ENCODE measurements at regions not wholly inside any gene's neighbourhood (a gene's known extent, or its start where the extent isn't known, plus 50 kb on each side); places are given as distances from the start of the nearest gene placed in this dataset.

- DNase-seq = no peak
- in situ Hi-C loops (cut with HindIII; ENCODE audit: low pct_ligation_motif_present, low pct_unique_long_range_greater_than_20kb, low sequenced_read_pairs) = no loop called here
Observed at GRCh38 chr4:10344824-10345223, 112.4 kb downstream of the ZNF518B start.

- DNase-seq = no peak
- in situ Hi-C loops (cut with HindIII; ENCODE audit: low pct_ligation_motif_present, low pct_unique_long_range_greater_than_20kb, low sequenced_read_pairs) = no loop called here
Observed at GRCh38 chr4:10343656-10344055, 113.6 kb downstream of the ZNF518B start.

GRCh38 chr4:10342866-10343265 lies 114.4 kb downstream of the ZNF518B start:
- in situ Hi-C loops (cut with HindIII; ENCODE audit: low pct_ligation_motif_present, low pct_unique_long_range_greater_than_20kb, low sequenced_read_pairs) = no loop called here
- no peak for DNase-seq

- in situ Hi-C loops (cut with HindIII; ENCODE audit: low pct_ligation_motif_present, low pct_unique_long_range_greater_than_20kb, low sequenced_read_pairs) = no loop called here
- no peak for DNase-seq
Observed at GRCh38 chr4:10336471-10336870, 120.8 kb downstream of the ZNF518B start.

- DNase-seq = no peak
- in situ Hi-C loops (cut with HindIII; ENCODE audit: low pct_ligation_motif_present, low pct_unique_long_range_greater_than_20kb, low sequenced_read_pairs) = no loop called here
Observed at GRCh38 chr4:10335050-10335449, 122.2 kb downstream of the ZNF518B start.

DNA sequence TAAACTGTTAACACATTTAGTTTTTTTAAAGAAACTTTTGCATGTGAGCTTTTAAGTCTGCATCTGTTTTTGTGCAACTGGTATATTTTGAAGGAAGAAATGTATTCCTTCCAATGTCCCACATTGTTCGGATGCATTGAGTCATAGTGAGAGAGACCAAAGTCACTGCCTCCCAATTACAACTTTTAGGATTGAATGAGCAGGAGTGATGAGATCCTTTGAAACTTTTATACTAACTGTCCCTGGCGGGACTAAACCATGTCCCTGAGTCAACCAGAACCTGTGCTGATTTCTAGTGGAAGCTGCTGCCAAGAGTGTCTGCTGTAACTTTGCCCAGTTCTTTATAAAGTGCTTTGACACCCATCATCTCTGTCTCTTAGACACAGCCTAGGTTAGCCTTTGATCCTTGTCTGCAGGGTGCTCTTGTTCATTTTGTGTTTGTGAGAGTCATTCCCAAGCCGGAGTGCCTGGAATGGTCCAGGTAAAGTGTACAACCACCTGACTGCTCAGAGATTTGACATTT lies 122.7 kb downstream of the ZNF518B start:
- no peak for DNase-seq
- in situ Hi-C loops (cut with HindIII; ENCODE audit: low pct_ligation_motif_present, low pct_unique_long_range_greater_than_20kb, low sequenced_read_pairs) = no loop called here

GRCh38 chr4:10333942-10334341 lies 123.3 kb downstream of the ZNF518B start:
- DNase-seq = no peak
- in situ Hi-C loops (cut with HindIII; ENCODE audit: low pct_ligation_motif_present, low pct_unique_long_range_greater_than_20kb, low sequenced_read_pairs) = no loop called here

DNA sequence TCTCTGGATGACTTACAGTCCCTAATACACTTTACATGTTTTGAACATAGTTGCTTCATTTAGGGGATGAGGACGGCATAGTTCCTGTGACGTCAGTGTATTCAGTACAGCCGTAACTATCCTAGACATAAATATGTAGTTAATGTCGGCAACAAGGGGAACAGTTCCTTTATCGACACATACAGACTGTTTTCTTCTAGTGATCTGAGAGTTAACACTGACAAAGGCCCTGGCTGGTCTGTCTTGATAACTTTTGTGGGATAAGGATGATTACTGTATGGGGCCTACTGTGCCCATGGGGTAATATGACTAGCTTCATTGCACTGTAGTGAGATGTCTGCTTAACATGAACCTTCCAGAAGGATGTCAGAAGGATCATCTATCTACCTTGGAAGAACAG lies 131.2 kb downstream of the ZNF518B start:
- no peak for DNase-seq
- in situ Hi-C loops (cut with HindIII; ENCODE audit: low pct_ligation_motif_present, low pct_unique_long_range_greater_than_20kb, low sequenced_read_pairs) = no loop called here

DNA sequence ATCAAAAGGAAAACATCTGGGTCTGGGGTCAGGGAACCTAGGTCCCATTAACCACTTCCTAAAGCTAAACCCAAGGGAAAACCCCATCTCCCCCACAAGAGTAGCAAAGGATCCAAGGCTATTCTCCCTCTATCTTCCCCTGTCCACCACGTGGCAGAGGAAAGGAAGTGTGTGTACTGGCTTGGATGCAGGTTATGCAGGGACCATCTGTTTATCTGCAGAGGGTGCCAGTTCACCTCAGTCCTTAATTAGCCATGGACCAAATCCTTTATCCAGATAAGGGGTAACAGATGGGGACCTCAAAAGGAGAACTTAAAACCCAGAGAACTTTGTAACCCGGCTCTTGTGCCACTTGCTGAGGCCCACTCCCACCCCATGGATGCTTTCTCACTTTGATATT lies 135.3 kb downstream of the ZNF518B start:
- in situ Hi-C loops (cut with HindIII; ENCODE audit: low pct_ligation_motif_present, low pct_unique_long_range_greater_than_20kb, low sequenced_read_pairs) = no loop called here
- no peak for DNase-seq

DNA sequence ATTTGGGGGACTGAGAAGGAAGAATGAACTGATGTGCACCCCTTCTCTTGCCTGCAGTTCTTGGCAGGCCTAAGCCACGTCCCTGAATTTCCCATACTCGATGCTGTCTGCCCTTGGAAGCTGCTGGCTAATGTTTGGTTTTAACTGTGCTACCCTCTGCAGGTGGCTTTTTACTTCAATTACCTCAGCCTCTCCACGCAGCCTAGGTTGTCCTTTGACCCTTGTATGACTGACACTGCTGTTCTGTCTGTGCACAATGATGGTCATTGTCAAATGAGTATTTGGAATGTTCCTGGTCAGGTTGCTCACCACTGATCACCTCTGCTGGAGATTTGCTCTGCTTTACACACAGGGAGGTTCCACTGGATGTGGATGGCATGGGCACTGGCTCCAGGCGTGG lies 137.1 kb downstream of the ZNF518B start:
- DNase-seq = no peak
- in situ Hi-C loops (cut with HindIII; ENCODE audit: low pct_ligation_motif_present, low pct_unique_long_range_greater_than_20kb, low sequenced_read_pairs) = no loop called here

DNA sequence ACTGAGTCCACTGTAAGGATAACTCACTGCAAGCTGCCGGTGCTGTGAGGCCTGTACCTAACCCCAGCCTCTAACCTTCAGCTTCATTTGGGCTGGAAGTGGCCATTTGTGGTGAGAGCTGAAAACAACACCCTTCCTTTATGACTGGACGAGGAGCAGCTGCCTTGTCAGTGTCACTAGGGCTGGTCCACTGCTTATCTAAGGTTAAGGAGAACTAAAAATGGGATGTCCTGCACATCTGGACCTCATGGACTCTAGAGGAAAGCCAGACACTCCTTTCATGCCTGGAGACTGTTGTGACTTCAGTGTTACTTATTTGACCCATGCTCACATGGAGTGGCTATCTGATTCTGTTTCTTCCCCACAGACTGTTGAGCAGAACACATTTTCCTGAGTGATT lies 139.9 kb downstream of the ZNF518B start:
- DNase-seq = no peak
- in situ Hi-C loops (cut with HindIII; ENCODE audit: low pct_ligation_motif_present, low pct_unique_long_range_greater_than_20kb, low sequenced_read_pairs) = no loop called here

DNA sequence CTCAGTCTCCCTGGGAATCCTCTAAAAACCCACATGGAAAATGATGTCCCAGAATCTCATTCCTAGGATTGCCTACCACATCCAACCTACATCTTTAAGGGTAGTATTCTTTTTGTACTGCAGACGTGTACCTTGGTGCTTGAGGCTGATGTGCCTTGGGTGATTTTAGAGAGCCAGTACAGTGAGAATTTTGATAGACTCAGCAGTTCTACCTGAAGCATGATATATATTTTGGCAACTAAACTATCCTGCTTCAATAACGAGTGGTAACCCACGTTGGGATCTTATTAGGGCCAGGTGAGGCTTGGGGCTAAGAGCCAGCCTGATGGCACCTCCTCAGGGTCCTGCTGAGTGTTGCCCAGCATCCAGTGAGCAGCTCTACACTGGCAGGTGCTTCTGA lies 140.4 kb downstream of the ZNF518B start:
- in situ Hi-C loops (cut with HindIII; ENCODE audit: low pct_ligation_motif_present, low pct_unique_long_range_greater_than_20kb, low sequenced_read_pairs) = no loop called here
- DNase-seq = no peak

DNA sequence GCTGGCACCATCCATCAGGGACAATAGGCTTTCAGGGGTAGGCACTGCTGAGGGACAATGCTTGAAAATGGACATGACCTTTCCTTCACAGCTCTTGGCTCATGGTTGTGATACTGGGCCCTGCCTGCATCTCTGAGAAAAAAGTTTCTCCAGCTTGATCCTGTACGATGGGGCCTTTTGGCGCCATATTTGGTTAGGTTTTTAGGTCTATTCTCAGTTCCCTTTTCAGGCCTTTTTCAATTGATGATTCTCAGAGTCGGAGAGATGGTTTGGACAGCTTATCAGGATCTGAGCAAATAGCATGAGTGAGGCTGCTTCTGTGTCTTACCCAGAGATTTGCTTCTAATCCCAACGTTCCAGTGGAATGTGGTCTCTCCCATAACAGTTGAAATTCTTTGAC lies 141.6 kb downstream of the ZNF518B start:
- in situ Hi-C loops (cut with HindIII; ENCODE audit: low pct_ligation_motif_present, low pct_unique_long_range_greater_than_20kb, low sequenced_read_pairs) = no loop called here
- DNase-seq = no peak

- in situ Hi-C loops (cut with HindIII; ENCODE audit: low pct_ligation_motif_present, low pct_unique_long_range_greater_than_20kb, low sequenced_read_pairs) = no loop called here
- DNase-seq = no peak
Observed at GRCh38 chr4:10312568-10312967, 144.7 kb downstream of the ZNF518B start.

DNA sequence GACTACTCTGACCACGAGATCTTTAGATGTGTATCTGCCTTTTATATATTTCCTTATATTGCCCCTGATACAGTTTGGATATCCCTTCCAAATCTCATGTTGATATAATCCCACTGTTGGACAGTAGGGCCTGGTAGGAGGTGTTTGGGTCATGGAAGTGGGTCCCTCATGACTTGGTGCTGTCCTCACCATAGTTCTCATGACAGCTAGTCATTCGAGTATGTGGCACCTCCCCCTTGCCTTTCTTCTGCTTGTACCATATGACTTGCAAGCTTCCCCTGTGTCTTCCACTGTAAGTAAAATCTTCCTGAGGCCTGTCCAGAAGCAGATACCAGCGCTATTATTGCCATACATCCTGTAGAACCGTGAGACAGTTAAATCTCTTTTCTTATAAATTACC lies 145.3 kb downstream of the ZNF518B start:
- in situ Hi-C loops (cut with HindIII; ENCODE audit: low pct_ligation_motif_present, low pct_unique_long_range_greater_than_20kb, low sequenced_read_pairs) = no loop called here

DNA sequence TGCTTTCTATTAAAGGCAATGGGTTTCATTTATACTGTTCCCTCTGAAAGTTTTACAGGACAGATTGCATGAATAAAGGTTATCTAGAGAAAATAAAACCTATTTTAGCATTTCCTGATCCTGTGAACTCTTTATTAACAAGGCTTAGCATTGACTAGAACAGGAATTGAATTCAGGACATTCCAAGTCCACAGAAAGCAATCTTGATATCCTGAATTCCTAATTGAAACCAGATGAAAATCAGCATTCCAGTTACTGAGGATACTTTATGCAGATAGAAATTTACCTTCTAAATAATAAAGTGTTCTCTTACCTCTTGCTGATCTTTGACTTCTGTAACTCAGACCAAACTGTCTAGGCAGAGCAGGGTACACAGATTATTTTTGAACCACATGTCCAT lies 151.4 kb downstream of the ZNF518B start:
- DNase-seq = no peak
- in situ Hi-C loops (cut with HindIII; ENCODE audit: low pct_ligation_motif_present, low pct_unique_long_range_greater_than_20kb, low sequenced_read_pairs) = no loop called here

More for the DNA sequence above, 145.3 kb downstream of the ZNF518B start:
- no peak for DNase-seq

DNA sequence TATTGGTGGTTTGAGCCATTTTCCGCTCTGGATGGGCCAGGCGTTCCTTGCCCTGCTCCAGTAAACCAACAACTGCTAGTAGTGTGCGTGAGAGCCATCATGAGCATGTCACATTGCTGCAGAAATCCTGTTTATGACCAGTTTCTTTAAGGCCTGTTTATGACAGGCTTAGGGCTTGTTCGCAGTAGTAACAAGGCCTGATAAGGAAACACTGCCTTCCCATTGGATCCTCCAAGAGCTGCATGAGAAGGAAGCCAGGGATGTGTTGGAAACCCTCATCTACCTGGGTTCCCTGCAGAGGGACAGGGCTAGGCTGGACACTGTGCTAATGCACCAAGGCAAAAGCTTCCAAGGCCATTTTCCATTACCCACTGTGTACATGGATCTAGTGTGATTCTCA lies 153.9 kb downstream of the ZNF518B start:
- in situ Hi-C loops (cut with HindIII; ENCODE audit: low pct_ligation_motif_present, low pct_unique_long_range_greater_than_20kb, low sequenced_read_pairs) = no loop called here
- DNase-seq = no peak

DNA sequence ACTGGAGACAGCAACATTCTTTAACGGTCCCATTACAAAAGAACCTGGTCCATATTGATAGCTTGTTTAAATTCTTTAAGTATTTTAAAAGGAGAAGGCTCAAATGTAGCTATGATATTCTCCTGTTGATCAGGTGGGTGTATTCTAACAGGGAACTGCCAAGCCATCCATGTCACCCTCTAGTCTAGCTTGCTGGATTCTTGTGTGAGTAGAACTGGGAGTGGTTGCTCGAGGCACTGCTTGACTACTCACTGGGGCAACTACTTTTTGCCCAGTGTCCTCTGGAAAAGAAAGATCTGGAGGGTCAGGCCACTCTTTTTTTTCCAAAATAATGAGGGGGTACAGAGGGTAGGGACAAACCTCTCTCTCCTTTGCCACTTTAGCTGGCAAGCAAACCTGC lies 155.1 kb downstream of the ZNF518B start:
- in situ Hi-C loops (cut with HindIII; ENCODE audit: low pct_ligation_motif_present, low pct_unique_long_range_greater_than_20kb, low sequenced_read_pairs) = no loop called here

DNA sequence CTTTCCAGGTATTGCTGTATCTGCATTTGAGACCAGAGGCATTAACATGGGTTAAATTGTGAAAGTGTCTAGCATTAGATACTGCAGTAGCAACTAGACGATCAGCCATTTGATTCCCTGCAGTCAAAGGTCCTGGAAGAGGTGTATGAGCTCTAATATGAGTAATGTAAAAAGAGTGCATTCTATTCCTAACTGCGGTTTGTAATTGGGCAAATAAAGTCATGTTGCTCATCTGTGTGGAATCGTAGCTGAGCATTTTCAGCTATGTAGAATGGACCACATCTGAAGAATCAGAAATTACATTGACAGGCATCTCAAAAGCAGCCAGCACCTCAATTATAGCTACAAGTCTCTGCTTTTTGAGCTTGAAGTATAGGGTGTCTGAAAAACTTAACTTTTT lies 157.6 kb downstream of the ZNF518B start:
- DNase-seq = no peak
- in situ Hi-C loops (cut with HindIII; ENCODE audit: low pct_ligation_motif_present, low pct_unique_long_range_greater_than_20kb, low sequenced_read_pairs) = no loop called here

More for the DNA sequence above, 155.1 kb downstream of the ZNF518B start:
- DNase-seq = no peak

GRCh38 chr4:10298681-10299080 lies 158.5 kb downstream of the ZNF518B start:
- in situ Hi-C loops (cut with HindIII; ENCODE audit: low pct_ligation_motif_present, low pct_unique_long_range_greater_than_20kb, low sequenced_read_pairs) = no loop called here
- no peak for DNase-seq

DNA sequence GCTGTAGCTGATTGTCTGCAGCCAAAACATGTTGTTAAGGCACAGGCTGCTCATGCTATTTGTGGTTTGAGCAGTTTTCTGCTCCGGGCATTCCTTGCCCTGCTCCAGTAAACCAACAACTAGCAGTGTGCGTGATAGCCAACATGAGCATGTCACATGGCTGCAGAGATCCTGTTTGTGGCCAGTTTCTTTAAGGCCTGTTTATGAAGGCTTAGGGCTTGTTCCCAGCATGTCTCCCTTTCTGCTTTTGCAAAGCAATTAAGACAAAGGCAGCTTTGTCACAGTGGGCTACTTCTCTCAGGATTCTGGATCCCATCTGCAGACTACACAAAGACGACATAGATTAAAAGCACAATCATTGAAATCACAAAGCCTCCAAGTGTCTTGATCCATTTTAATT lies 160.5 kb downstream of the ZNF518B start:
- in situ Hi-C loops (cut with HindIII; ENCODE audit: low pct_ligation_motif_present, low pct_unique_long_range_greater_than_20kb, low sequenced_read_pairs) = no loop called here
- no peak for DNase-seq
